Thyroid gland (tissue), 4 donors: ENCODE measurements at regions not wholly inside any gene's neighbourhood (a gene's known extent, or its start where the extent isn't known, plus 50 kb on each side); places are given as distances from the start of the nearest gene placed in this dataset.

Experiments
- POLR2A ChIP-seq, 2 donors: fragments of 450-650 bp; IDR thresholded peaks; one replicate each; pipeline ENCODE4 v1.6.1; 2017; ENCODE audit warnings: antibody characterized with exemption in 2 of 2, mild to moderate bottlenecking in 2 of 2, moderate library complexity in 1 of 2
- TF ChIP-seq, protein P1 (sequence below), 6 experiments: fragments of 200-600 bp in 3 of 6; fragments of 450-650 bp in 3 of 6; sonication (generic) in 3 of 6; IDR thresholded peaks; one replicate each; pipeline ENCODE4 v1.5.1; 2016 to 2019; ENCODE audit warnings: antibody characterized with exemption in 6 of 6, mild to moderate bottlenecking in 2 of 6, inconsistent platforms in 1 of 6, moderate library complexity in 1 of 6

DNA sequence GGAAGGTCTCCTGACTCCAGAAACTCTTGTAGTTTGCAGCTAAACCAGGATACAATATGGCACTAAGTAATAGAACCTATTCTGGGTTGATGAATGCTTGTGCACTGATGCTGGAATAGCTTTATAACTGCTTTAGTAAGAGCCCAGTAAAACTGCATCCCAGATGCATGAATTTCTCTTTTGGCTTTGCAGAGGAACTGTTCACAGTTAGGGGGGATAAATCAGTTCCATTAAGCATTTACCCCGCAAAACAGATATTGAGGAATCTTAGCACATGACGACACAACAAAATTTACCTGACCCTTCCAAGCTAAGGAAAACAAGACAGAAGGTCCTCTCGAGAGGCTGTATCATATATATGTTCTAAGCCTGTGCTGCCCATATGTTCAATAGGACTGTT is 457.4 kb downstream of the FOXG1 start:
- TF ChIP-seq, protein P1, sequence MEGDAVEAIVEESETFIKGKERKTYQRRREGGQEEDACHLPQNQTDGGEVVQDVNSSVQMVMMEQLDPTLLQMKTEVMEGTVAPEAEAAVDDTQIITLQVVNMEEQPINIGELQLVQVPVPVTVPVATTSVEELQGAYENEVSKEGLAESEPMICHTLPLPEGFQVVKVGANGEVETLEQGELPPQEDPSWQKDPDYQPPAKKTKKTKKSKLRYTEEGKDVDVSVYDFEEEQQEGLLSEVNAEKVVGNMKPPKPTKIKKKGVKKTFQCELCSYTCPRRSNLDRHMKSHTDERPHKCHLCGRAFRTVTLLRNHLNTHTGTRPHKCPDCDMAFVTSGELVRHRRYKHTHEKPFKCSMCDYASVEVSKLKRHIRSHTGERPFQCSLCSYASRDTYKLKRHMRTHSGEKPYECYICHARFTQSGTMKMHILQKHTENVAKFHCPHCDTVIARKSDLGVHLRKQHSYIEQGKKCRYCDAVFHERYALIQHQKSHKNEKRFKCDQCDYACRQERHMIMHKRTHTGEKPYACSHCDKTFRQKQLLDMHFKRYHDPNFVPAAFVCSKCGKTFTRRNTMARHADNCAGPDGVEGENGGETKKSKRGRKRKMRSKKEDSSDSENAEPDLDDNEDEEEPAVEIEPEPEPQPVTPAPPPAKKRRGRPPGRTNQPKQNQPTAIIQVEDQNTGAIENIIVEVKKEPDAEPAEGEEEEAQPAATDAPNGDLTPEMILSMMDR (IDR thresholded peaks at IDR 0.05), result no peak
- no peak for TF ChIP-seq POLR2A (IDR thresholded peaks at IDR 0.05)
